VCaP (cell line): ENCODE measurements at regions not wholly inside any gene's neighbourhood (a gene's known extent, or its start where the extent isn't known, plus 50 kb on each side); places are given as distances from the start of the nearest gene placed in this dataset.
"Not testable (repeated sequence)": the region's sequence is repeated elsewhere in the genome, so short reads cannot be mapped to it uniquely, and the experiment has no call there.

Source experiments
- H3K27ac ChIP-seq: fragments of 450-650 bp; 2 replicates; pipeline ENCODE4 v1.5.1; 2017
- TF ChIP-seq, protein P1 (sequence below): fragments of 450-650 bp; conservative IDR thresholded peaks from 2 replicates; pipeline ENCODE4 v1.5.1; 2017; ENCODE audit warnings: mild to moderate bottlenecking, moderate library complexity

DNA sequence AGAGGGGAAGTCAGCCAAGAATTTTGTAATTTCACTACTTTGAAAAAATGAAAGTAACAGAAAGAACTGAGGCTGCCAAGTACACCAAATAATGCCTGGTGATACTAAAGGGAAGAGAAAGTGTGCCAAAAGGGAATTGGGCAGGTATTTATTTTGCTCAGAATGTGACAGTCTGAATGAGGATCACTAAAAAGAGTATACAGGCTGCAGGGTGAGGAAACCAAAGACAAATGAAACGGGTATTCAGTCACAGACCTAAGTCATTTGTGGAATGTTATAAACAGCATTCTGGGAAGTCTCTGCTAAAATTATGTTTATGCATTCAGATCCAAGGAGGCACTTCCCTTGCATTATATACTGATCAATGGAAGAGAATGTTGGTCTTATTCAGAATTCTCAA lies 418.6 kb upstream of the SLC39A10 start:
- TF ChIP-seq, protein P1, sequence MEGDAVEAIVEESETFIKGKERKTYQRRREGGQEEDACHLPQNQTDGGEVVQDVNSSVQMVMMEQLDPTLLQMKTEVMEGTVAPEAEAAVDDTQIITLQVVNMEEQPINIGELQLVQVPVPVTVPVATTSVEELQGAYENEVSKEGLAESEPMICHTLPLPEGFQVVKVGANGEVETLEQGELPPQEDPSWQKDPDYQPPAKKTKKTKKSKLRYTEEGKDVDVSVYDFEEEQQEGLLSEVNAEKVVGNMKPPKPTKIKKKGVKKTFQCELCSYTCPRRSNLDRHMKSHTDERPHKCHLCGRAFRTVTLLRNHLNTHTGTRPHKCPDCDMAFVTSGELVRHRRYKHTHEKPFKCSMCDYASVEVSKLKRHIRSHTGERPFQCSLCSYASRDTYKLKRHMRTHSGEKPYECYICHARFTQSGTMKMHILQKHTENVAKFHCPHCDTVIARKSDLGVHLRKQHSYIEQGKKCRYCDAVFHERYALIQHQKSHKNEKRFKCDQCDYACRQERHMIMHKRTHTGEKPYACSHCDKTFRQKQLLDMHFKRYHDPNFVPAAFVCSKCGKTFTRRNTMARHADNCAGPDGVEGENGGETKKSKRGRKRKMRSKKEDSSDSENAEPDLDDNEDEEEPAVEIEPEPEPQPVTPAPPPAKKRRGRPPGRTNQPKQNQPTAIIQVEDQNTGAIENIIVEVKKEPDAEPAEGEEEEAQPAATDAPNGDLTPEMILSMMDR = no peak
- no peak overlapping the region for H3K27ac ChIP-seq

DNA sequence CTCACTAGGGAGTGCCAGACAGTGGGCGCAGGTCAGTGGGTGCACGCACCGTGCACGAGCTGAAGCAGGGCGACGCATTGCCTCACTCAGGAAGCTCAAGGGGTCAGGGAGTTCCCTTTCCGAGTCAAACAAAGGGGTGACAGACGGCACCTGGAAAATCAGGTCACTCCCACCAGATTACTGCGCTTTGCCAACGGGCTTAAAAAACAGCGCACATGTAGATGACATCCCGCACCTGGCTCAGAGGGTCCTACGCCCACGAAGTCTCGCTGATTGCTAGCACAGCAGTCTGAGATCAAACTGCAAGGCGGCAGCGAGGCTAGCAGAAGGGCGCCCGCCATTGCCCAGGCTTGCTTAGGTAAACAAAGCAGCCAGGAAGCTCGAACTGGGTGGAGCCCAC lies 428.5 kb upstream of the SLC39A10 start:
- not testable (repeated sequence) for H3K27ac ChIP-seq

DNA sequence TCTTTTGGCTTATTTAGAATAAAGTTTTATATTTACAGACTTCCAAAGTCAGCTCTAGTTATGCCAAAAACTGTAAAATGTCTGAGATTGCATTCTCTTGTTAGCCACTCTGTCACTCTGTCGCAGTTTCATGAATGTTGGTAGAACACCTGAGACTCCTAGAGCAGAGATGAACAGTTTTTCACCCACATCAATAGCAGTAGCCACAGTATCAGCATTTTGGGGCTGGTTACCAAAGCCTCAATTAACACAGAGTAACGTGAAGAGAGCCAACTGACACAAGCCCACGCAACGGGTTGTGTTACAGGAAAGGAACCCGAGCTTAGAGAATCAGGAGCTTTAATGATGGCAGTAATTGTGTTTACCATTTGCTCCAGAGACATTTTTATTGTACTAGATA lies 443.0 kb upstream of the SLC39A10 start:
- H3K27ac ChIP-seq = no peak overlapping the region
- TF ChIP-seq, protein P1 = no peak

DNA sequence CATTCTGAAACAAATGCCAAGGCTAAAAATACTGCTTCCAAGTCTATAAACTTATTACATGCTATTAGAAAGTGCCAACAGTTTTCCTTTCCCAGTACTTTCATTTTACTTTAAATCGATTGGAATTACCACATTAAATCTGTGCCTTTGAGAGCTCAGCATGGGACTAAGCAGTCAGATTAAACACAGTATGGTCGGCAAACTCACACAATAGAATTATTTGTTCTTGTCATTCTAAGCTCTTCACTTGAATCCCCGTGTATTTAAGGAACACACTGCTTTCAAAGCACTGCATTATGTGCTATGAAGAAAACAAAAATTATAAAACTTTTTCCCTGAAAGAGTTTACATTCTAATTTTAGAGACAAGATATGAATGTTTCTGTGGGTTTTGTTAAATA lies 444.4 kb upstream of the SLC39A10 start:
- no peak overlapping the region for H3K27ac ChIP-seq
- TF ChIP-seq, protein P1 = no peak

DNA sequence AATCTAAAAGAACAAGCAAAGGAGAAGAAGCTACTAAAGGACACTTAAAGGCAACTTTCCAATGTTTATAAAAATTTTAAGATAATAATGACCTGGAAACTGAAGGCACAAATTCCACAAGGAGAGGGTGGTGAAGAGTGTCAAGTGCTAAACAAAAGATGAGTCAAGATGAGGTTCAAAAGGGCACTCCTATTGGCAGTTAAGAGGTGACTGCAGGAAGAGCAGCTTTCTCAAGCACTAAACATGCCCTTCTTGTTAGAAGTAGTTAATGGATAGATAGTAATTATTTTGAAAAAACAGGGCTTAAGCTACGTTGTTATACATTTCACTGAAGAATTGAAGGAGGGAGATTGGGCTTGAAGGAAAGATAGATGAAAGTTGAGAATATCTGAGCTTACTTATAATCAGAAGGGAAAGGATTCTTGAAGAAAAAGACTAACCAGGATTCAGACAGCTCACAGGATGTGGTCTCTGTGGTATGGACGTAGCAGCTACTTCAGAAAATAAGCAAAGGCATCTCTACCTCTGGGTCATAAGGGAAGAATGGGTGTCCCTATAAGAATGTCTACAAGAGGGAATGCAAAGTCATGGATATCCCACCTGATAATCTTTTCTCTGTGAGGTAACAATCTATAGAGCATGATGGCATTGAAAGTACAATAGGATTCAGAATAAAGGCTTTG lies 454.7 kb upstream of the SLC39A10 start:
- H3K27ac ChIP-seq = no peak overlapping the region
- TF ChIP-seq, protein P1 = no peak

DNA sequence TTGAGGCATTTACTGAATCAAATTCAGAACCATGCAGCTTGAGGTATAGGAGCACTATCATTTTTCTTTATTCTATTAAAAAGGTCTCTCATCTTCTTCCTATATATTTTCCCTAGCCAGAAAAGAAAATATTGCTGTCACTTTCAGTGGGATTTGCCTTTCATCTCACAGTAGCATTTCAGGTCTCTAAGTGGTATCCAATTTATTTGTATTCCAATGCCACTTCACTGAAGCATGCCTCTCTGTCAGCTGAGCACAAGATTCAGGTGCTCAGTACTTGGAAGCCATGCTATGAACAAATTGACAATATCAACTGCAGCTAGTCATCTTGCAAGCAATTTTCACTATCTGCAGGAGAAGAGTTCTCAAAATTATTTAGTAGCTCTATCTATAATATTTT lies 457.2 kb upstream of the SLC39A10 start:
- no peak overlapping the region for H3K27ac ChIP-seq
- TF ChIP-seq, protein P1 = no peak

DNA sequence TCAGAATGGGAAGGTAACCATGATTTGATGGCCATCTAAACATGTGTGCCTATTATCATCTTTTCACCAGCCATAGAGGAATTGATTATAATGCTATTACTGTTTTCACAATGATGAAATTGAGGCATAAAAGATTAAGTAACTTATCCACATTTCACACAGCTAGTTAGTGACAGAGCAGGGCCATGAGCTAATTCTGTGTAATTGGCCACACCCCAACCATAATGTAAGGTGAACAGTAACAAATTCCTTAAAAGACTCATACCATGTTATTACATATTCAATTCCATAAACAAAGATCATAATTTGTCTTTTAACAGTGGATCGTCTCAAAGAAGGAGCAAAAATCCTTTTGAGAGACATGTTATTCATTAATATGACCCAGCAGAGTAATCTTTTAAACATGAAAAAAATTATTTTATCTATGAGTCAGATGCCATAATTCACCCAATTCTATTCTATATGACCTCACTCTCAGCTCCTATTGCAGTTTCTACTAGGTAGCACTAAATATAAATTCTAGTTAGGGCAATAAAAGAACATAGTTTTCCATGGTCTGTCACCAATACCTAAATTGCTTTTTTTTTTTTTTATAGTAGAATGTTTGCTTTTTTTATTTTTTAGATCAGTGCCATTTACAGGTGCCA lies 475.8 kb upstream of the SLC39A10 start:
- TF ChIP-seq, protein P1 = no peak
- no peak overlapping the region for H3K27ac ChIP-seq

DNA sequence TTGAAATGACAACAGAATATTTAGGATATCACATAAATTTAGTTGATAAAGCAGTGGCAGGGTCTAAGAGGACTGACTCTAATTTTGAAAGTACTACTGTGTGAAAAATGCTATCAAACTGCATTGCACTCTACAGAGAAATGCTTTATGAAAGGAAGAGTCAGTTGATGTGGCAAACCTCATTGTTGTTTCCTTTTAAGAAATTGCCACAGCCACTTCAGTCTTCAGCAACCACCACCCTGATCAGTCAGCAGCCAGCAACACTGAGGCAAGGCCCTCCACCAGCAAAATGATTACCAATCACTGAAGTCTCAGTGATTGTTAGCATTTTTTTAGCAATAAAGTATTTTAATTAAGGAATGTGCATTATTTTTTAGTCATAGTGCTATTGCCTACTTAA lies 488.7 kb upstream of the SLC39A10 start:
- TF ChIP-seq, protein P1 = no peak
- no peak overlapping the region for H3K27ac ChIP-seq
